B cell (primary cell): ENCODE measurements at regions not wholly inside any gene's neighbourhood (a gene's known extent, or its start where the extent isn't known, plus 50 kb on each side); places are given as distances from the start of the nearest gene placed in this dataset.

Experiments used
- ATAC-seq: fragments of 200-7000 bp; cut with Tn5 transposase; one replicate; pipeline ENCODE4 v1.10.0; 2021; ENCODE audit warnings: low read depth, mild to moderate bottlenecking, moderate number of reproducible peaks, moderate library complexity
- CTCF ChIA-PET: fragments of 350-600 bp; sonication (Branson Sonifier 250); formaldehyde crosslinking; loops from one replicate; lab custom pipeline; 2021; ENCODE audit warnings: antibody characterized with exemption, inconsistent platforms; lab: Charles Lee
- POLR2A ChIA-PET: fragments of 350-600 bp; sonication (Branson Sonifier 250); formaldehyde crosslinking; loops from one replicate; lab custom pipeline; 2021; ENCODE audit warnings: antibody characterized with exemption; lab: Charles Lee
- DNase-seq: peaks from one replicate; pipeline ENCODE4 v3.0.0; 2013
- H2AFZ ChIP-seq: 2 replicates; pipeline ENCODE4 v1.6.1; 2012; ENCODE audit warnings: mild to moderate bottlenecking, low read depth, low read length; ENCODE audit not compliant: insufficient read depth, poor library complexity, severe bottlenecking
- H3K27ac ChIP-seq, 2 donors: 1 replicate in 1 of 2; 2 replicates in 1 of 2; pipeline ENCODE4 v1.5.1; 2012 to 2013; ENCODE audit warnings: low read length in 2 of 2, mild to moderate bottlenecking in 2 of 2, moderate library complexity in 1 of 2
- H3K27me3 ChIP-seq, 4 experiments: fragments of 200-600 bp in 1 of 4; sonication (generic) in 1 of 4; replicated peaks in 1 of 4; 1 replicate in 2 of 4; 2 replicates in 2 of 4; pipeline versions ENCODE4 v1.6.1 to v1.7.0; 2013 to 2016; ENCODE audit warnings: low read length in 3 of 4, mild to moderate bottlenecking in 2 of 4, mixed read lengths in 1 of 4, moderate library complexity in 1 of 4; ENCODE audit not compliant: insufficient read depth in 4 of 4, control insufficient read depth in 3 of 4; ENCODE audit errors: control extremely low read depth in 1 of 4
- H3K36me3 ChIP-seq, 2 experiments: replicated peaks in 1 of 2; 1 replicate in 1 of 2; 2 replicates in 1 of 2; pipeline versions ENCODE4 v1.6.1 to v1.7.1; 2013; ENCODE audit warnings: low read length in 1 of 2; ENCODE audit not compliant: insufficient read depth in 2 of 2, control insufficient read depth in 1 of 2; ENCODE audit errors: control extremely low read depth in 1 of 2, extremely low read depth in 1 of 2
- H3K4me1 ChIP-seq, 2 donors: fragments of 200-600 bp in 1 of 2; sonication (generic) in 1 of 2; 1 replicate in 1 of 2; 2 replicates in 1 of 2; pipeline versions ENCODE4 v1.5.1 to v1.6.1; 2013 to 2017; ENCODE audit warnings: low read length in 2 of 2; ENCODE audit not compliant: control insufficient read depth in 2 of 2, insufficient read depth in 2 of 2
- H3K4me2 ChIP-seq: replicated peaks from 2 replicates; pipeline ENCODE3; 2012; ENCODE audit warnings: mild to moderate bottlenecking, low read depth, low read length; ENCODE audit not compliant: poor library complexity, severe bottlenecking
- H3K4me3 ChIP-seq, 5 experiments: fragments of 200-600 bp in 1 of 5; sonication (generic) in 1 of 5; 1 replicate in 3 of 5; 2 replicates in 2 of 5; pipeline versions ENCODE4 v1.5.1 to v1.7.0; 2011 to 2016; ENCODE audit warnings: low read length in 4 of 5, mild to moderate bottlenecking in 4 of 5, low read depth in 2 of 5, control low read depth in 1 of 5, moderate library complexity in 1 of 5; ENCODE audit not compliant: insufficient read depth in 1 of 5; ENCODE audit errors: control extremely low read depth in 1 of 5, extremely low read depth in 1 of 5
- H3K79me2 ChIP-seq: fragments of 200-600 bp; sonication (generic); one replicate; pipeline ENCODE4 v1.6.0; 2016; ENCODE audit warnings: low read length; ENCODE audit not compliant: control insufficient read depth, insufficient read depth
- H3K9ac ChIP-seq: fragments of 200-600 bp; sonication (generic); 2 replicates; pipeline ENCODE4 v1.6.1; 2017; ENCODE audit warnings: mild to moderate bottlenecking, low read length, moderate library complexity
- H3K9me3 ChIP-seq, 3 donors: one replicate each; pipeline versions ENCODE4 v1.6.1 to v1.7.1; 2013; ENCODE audit warnings: low read length in 2 of 3; ENCODE audit not compliant: control insufficient read depth in 2 of 3, insufficient read depth in 1 of 3; ENCODE audit errors: control extremely low read depth in 1 of 3
- H4K20me1 ChIP-seq: 2 replicates; pipeline ENCODE4 v1.6.0; 2012; ENCODE audit warnings: mild to moderate bottlenecking, low read length; ENCODE audit not compliant: insufficient read depth, control insufficient read depth, poor library complexity, severe bottlenecking
- H3K27ac Mint-ChIP-seq: one replicate; pipeline ENCODE4 v1.8.0; 2021; ENCODE audit warnings: mixed read lengths
- H3K27me3 Mint-ChIP-seq: one replicate; pipeline ENCODE4 v1.8.0; 2021; ENCODE audit warnings: mixed read lengths
- H3K4me1 Mint-ChIP-seq: one replicate; pipeline ENCODE4 v1.8.0; 2021; ENCODE audit warnings: mixed read lengths
- H3K4me3 Mint-ChIP-seq: one replicate; pipeline ENCODE4 v1.8.0; 2021; ENCODE audit warnings: mixed read lengths
- H3K9me3 Mint-ChIP-seq: one replicate; pipeline ENCODE4 v1.8.0; 2022; ENCODE audit warnings: mixed read lengths; ENCODE audit not compliant: insufficient read depth
- CTCF ChIP-seq: fragments of 200-600 bp; IDR thresholded peaks from one replicate; pipeline ENCODE4 v1.8.0; 2022; ENCODE audit warnings: antibody characterized with exemption, mild to moderate bottlenecking
- EZH2 ChIP-seq: IDR thresholded peaks from 2 replicates; pipeline ENCODE4 v1.6.1; 2012; ENCODE audit warnings: borderline replicate concordance, low read depth, mild to moderate bottlenecking, moderate library complexity, low read length; ENCODE audit not compliant: insufficient read depth, poor library complexity, severe bottlenecking
- WGBS: methylation state at CpG from one replicate; pipeline ENCODE4 v1.1.5; 2013; ENCODE audit warnings: missing lambda C conversion rate; ENCODE audit not compliant: insufficient coverage; 5-methylcytosine and 5-hydroxymethylcytosine counted together
- intact Hi-C: fragments of 100-400 bp; cut with micrococcal nuclease; formaldehyde crosslinking; loops from one replicate; pipeline ENCODE4 v1.10.0; 2022

GRCh38 chr5:1946776-1947175, 64.1 kb upstream of the IRX4 start:
- H3K27me3 Mint-ChIP-seq = peaks cover 18% of the 10 kb centered on the region
- TF ChIP-seq EZH2 = no peak
- no peak for TF ChIP-seq CTCF
- Histone ChIP-seq H3K79me2 (no peaks in the 10 kb centered on the region), H3K4me1 (no peaks in the 10 kb centered on the region), H3K27me3 (no peaks in the 10 kb centered on the region), H4K20me1 (no peaks in the 10 kb centered on the region), H3K4me3 (no peak overlapping the region), H2AFZ (no peak overlapping the region), H3K36me3 (no peaks in the 10 kb centered on the region), H3K27ac (no peak overlapping the region), H3K9me3 (peaks cover 0 to 3% (median 0%) of the 10 kb centered on the region in 3 donors), H3K9ac (no peak overlapping the region), H3K4me2 (no peak overlapping the region)
- ChIA-PET POLR2A (no interaction called here), CTCF (no interaction called here)
- no peak overlapping the region for H3K4me3 Mint-ChIP-seq
- ATAC-seq = no peak
- WGBS = 68% methylated on average over 13 of the region's 13 CpGs
- intact Hi-C loops = no loop called here
- no peak for DNase-seq
- H3K27ac Mint-ChIP-seq = no peak overlapping the region
- H3K4me1 Mint-ChIP-seq = no peaks in the 10 kb centered on the region
- no peaks in the 10 kb centered on the region for H3K9me3 Mint-ChIP-seq

GRCh38 chr5:1946122-1946677, 63.5 kb upstream of the IRX4 start:
- Mint-ChIP-seq H3K9me3 (no peaks in the 10 kb centered on the region), H3K4me3 (no peak overlapping the region), H3K27me3 (peaks cover 18% of the 10 kb centered on the region), H3K4me1 (no peaks in the 10 kb centered on the region), H3K27ac (no peak overlapping the region)
- H4K20me1 ChIP-seq = no peaks in the 10 kb centered on the region
- ATAC-seq = no peak
- H3K36me3 ChIP-seq = no peaks in the 10 kb centered on the region
- H3K79me2 ChIP-seq = no peaks in the 10 kb centered on the region
- no peak overlapping the region for H2AFZ ChIP-seq
- TF ChIP-seq EZH2 = no peak
- no peak for TF ChIP-seq CTCF
- H3K4me1 ChIP-seq = no peaks in the 10 kb centered on the region
- 82% methylated on average over 16 of the region's 17 CpGs for WGBS
- no peaks in the 10 kb centered on the region for H3K27me3 ChIP-seq
- ChIA-PET CTCF (no interaction called here), POLR2A (no interaction called here)
- H3K27ac ChIP-seq = no peak overlapping the region
- no peak for DNase-seq
- H3K4me2 ChIP-seq = no peak overlapping the region
- no peak overlapping the region for H3K4me3 ChIP-seq
- peaks cover 0 to 3% (median 0%) of the 10 kb centered on the region in 3 donors for H3K9me3 ChIP-seq
- H3K9ac ChIP-seq = no peak overlapping the region
- intact Hi-C loops = no loop called here
